Globus pallidus (tissue), 1 donor: ENCODE measurements at regions not wholly inside any gene's neighbourhood (a gene's known extent, or its start where the extent isn't known, plus 50 kb on each side); places are given as distances from the start of the nearest gene placed in this dataset.

Source experiments
- DNase-seq: peaks from one replicate; pipeline ENCODE4 v3.0.0-alpha.2; 2015; ENCODE audit warnings: low spot score

DNA sequence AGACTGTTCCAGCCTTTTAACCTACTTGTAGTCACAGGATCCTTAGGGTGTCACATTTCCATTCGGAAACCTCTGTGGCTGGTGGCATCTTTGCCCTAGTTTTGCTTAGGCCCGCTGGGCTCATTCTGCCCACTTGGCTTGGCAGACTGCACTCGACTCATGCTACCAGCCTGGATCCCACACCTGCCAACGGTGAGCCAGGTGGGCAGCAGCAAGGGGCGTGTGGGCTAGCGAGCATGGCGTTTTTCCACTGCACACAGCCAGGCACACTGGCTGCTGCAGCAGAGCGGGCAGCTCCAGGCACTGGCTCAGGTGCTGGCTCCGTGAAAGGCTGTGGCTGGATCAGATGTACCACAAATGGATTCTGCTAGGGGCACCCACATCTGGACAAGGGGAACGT, 838.2 kb downstream of the SLITRK6 start:
- DNase-seq: no peak

DNA sequence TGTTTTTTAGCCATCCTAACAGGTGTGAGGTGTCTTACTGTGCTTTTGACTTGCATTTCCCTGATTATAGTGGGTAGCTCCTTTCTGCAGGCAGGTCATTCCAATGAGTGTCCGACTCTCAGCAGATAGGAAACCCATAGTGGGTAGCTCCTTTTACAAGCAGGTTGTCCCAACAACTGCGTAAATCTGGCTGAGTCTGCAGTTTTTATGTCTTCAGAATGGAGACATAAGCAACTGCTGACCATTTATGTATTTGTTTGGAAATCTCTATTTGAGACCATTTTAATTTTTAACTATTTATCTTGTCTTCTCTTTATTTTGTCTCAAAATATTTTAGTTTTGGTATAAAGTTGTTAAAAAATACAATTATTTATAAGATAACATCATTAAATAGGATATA, 839.4 kb downstream of the SLITRK6 start:
- no peak for DNase-seq

DNA sequence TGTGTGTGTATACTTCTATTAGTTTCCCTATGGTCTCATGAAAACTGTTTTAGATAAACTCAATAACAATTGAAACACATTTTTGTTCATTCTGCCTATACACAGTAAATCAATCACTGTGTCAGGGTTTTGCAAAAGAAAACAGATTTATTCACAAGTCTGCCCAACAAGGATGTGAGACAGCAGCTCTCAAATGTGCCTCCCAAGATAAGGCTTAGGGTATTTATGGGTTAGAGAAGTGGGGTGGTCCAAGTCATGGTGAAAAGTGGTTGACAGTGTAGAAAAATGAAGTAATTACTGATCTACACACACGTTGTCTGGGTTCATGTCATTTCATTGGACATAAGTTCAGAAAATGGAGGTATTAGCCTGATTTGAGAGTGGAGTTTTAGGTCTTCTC, 844.6 kb downstream of the SLITRK6 start:
- DNase-seq: no peak

DNA sequence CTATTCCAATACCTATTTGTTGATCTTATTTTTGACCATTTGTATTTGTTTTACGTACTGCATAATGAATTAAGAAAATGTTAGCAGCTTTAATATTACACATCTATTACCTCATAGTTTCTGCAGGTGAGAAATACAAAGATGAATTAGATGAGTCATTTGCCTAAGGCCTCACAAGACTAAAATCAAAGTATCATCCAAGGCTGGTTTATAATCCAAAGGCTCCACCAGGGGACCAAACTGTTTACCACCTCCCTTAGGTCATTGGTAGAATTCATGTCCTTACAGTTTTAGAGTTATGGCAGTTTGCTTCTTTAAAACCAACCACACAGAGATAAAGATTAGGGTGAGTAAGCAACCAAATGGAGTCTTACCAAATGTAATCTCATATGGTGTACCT, 848.1 kb downstream of the SLITRK6 start:
- DNase-seq: no peak

DNA sequence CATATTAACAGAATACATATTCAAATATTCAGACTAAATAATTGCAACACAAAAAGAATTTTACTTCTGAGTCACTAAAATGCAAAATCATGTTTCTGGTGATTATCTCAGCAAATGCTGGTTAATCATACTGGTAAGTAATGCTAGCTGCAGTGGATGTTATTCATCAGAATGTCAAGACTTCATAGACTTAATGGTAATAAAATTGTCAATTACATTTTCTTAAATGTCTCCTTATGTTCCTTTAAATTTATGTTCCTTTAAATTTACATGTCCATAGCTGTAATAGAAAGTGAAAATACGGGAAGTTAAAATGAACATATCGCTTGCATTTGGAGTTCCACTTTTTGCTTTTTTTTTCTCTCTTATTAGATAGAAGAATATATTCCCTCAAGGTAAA, 853.0 kb downstream of the SLITRK6 start:
- DNase-seq: no peak

DNA sequence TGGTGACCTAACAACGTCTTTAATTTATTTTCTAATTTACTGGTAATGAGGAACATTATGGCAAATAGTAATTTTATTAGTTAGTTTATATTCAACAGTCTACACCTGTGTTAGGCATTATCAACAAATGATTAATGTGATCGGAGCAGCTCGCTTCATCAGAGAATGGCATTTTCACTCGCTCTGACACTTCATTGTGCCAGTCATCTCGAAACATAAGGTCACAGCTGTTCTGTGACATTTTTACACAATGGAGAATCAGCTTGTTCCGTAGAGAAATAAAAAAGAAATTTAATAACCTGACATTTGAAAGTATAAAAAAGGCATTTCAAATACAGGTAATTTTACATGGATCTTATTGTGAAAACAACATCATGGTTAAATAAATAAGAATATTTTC, 858.4 kb downstream of the SLITRK6 start:
- DNase-seq: peak; percentile 7

DNA sequence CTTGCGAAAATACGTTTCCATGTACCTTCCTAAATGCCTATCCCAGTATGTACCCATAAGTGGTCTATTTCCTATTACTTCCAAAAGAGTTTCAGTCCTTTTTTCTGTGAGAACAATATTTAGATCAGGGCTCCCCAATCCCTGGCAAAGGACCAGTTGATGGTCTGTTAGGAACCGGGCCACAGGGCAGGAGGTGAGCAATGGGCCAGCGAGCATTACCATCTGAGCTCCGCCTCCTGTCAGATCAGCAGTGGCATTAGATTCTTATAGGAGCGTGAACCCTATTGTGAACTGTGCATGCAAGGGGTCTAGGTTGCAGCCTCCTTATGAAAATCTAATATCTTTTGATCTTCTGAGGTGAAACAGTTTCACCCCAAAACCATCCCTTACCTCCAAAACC, 859.1 kb downstream of the SLITRK6 start:
- DNase-seq: no peak

DNA sequence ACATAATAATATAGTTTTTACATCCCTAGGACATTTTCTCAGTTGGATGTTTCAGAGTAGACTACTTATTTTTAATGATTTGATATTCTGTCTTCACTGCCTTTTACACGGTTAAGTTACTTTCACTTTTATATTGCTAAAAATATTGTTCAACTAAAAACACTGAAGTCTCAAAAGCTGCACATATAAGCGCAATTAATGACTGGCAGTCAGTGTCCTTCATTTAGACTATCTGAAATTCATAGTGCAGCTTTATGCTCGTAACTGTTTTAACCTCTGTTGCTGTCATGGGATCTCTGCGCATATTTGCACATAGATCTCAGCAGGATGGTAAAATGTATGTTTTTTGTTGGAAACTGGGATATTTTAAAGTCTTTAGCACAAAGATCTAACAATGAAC, 864.3 kb downstream of the SLITRK6 start:
- DNase-seq: no peak

DNA sequence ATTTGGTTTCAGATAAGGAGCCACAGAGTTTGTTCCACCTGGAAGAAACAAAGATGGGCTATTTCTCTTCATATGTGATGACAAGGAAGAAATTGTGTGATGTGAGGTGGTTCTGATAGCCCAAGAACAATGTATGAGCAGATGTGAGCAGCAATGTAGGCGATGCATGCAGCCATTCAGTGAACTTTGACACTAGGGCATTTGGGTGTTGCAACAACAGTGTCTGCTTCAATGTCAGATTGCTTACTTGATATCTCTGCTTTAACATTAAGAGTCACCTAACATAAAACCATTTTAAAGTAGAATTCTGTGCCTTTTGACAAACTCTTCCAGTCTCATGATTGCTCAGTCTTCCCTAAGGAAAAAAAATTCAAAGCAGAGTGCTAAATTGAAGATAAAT, 865.4 kb downstream of the SLITRK6 start:
- DNase-seq: no peak

DNA sequence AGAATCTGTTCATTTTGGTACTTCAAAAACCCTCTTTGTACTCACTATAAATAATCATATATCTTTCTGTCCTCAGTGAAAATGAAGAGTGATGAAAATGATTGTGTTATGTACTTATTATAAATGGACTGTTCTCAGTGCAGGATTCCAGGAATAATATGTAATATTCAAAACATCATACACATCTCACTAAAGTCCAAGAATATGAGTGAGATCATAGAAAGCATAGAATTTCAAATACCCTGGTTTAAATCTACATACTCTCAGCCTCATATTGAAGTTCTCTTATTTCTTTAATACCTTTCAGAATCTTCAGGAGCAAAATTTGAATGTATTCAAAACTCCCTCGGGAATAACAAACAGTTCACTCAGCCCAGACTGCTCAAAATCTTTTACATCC, 868.0 kb downstream of the SLITRK6 start:
- DNase-seq: no peak

DNA sequence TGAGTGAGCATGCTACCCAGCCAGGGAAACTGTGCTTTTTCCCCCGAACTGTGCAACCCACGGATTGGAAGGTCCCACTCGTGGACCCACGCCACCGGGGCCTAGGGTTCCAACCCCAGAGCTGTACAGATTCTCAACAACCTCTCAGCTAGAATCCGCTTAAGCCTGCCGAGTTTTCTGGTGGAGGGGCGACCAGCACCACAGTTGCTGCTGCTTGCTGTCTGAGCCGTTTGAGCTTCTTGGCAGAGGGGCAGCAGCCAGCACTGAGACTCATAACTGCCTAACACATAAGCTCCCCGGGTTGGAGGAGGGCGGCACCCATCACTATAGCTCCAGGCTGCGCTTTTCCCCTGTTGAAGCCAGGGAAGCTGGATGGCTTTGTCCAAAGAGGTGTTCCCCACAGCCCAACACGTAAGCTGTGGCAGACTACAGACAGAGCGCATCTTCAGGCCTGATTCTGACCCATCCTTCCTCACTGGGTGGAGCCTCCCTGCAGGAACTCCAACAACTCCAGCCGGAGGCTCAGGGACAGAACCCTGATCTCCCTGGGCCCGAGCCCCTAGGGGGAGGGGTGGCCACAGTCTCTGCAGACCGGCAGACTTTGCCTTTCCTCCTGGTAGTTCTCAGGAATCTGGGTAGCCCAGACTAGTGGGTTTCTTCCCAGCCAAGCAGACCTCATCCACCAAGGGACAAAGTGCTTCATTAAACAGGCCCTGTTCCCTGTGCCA, 871.6 kb downstream of the SLITRK6 start:
- no peak for DNase-seq

DNA sequence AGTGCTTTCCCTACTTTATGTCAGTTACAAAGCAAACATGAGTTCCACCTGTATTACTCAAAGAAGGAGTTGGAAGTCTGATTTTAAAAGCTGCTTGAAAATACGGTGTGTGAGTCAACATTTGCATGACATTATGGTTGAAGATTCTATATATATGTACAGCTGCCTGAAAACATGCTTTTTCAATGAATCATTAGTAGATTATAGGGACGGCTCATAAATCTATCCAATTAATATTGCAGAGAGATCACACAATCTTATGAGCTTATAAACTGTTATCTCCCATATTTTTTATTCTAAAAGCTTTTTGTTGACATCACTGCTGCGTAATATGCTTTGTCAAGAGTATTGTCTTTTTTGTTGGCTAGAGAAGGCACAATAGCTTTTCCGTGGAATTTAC, 873.8 kb downstream of the SLITRK6 start:
- DNase-seq: no peak

DNA sequence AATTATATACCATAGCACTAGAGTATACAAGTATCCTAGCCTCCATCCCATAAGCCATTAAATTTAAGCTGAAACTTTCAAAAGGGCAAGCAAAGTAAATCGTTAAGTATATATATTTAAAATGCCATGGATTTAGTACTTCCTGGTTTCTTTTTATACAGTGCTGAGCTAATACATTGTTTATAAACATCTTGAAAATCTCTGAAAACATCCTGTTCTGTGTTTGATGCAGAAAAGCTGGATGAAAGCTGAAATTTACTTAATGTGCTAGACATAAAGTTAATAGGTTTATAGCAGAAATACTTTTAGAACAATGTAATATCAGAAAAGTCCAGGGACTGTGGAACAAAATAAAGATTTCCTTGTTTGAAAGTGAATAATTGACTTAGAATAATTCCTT, 875.4 kb downstream of the SLITRK6 start:
- DNase-seq: no peak

DNA sequence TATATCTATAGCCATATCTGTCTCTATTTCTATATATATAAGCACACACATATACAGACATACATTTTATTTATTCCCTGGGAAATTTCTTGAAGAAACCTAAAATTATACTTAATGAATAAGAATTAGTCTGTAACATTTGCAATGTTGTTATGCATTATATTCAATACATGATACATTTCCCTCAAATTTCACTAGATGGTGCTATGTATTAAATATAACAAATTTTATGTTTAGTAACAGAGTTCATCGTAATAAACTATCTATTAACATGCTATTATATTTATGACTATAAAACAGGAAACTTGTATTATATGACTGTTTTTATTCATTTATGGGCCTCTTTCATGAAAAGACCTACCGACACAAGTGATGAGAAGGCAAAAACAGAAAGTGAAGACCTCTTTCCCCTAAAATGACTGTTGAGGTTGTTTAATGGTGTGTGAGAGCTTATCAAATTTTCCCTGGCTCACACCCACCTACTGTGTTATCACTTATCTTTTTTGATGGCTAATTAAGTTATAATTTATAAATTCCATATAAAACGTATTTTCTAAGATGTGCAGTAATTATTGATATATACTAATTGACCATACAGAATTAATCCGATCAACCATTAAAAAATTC, 881.9 kb downstream of the SLITRK6 start:
- peak; percentile 43 for DNase-seq

DNA sequence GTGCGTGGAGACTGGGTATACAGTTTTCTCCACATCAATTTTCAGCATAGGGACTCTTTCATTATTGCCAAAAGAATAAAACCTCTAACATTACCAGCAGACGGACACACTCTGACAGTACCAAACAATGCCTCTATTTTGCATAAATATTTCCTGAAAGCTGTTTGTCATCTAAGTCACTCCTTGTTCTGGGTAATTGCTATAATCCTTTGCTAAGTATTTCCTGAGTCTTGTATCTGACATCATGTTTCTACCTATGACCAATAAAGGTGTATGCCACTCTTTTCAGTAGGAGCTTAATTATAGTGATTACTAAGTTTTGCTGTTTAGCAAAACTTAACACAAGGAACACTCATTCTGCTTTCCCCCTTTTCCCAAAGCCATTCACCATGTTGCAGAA, 886.5 kb downstream of the SLITRK6 start:
- no peak for DNase-seq

DNA sequence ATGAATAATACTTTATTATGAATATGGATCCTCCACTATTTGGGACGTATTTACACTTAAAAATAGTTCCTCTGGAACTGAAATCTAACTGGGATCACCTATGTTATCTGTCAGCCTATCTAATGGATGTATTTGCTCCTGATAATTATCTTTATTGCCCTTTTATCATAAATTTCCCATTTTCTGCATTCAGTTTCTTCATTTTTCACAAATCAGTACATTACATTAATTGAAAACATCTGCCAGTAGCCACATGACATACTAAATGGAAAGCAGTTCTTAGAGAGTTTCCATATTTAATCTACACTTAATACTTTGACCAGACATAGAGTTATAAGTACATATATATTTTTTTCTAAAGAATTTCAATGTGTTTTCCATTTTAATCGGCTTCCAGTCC, 888.8 kb downstream of the SLITRK6 start:
- DNase-seq: no peak

DNA sequence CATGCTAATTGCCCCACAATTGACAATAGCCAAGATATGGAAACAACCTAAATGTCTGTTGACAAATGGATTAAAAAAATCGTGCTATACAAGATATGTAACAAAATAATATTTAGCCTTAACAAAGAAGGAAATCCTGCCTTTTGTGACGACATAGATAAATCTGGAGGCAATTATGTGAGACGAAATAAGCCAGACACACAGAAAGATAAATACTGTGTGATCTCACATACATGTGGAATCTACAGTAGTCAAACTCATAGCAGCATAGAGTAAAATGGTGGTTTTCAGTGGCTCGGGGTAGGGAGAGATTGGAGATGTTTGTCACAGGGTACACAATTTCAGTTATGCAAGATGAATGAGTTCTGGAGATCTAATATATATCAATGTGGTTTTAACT, 895.8 kb downstream of the SLITRK6 start:
- no peak for DNase-seq

DNA sequence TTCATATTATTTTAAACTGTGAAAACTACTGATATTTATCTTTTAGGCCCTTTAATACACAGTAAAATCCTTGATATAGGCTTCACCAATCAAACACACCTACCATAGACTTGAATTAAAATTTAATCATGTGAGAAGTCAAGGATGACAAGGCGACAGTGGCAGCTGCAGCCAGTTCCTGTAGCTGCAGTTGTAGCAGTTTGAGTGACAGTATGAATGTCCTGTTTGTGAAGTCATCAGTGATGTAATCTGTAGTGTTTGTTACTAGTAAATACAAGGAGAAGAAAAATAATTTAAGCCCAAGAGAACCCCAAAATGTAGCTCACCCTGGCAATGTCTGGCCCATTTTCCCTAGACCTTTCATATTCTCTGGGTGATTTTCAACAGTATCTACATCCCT, 897.0 kb downstream of the SLITRK6 start:
- DNase-seq: no peak

DNA sequence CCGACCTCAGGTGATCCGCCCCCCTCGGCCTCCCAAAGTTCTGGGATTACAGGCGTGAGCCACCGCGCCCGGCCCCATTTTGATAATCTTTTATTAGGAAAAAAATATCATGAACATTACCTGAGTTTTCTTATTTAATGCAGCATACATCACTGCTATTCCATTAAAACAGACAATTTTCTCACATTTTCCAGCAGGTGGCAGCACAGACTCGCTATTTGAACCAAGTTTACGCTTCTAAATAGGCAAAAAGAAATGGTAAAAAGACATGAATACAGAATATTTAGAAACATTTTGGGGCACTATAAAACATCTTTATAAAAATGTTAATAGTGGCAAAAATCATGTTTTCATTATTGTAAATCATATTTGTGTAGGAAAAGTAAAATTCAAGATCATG, 903.1 kb downstream of the SLITRK6 start:
- peak; percentile 53 for DNase-seq

DNA sequence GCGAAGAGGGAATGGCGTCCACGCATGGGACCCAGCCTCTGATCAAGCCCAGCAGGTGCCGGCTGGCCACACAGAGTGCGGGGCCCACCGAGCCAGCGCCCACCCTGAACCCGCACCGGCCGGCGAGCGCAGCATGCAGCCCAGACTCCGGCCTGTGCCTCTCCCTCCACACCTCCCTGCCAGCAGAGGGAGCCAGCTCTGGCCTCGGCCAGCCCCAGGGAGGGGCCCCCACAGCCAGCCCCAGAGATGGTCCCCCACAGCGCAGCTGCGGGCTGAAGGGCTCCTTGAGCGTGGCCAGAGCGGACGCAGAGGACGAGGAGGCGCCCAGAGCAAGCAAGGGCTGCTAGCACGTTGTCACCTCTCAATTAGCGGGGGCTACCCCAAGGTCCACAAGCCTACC, 904.5 kb downstream of the SLITRK6 start:
- no peak for DNase-seq

DNA sequence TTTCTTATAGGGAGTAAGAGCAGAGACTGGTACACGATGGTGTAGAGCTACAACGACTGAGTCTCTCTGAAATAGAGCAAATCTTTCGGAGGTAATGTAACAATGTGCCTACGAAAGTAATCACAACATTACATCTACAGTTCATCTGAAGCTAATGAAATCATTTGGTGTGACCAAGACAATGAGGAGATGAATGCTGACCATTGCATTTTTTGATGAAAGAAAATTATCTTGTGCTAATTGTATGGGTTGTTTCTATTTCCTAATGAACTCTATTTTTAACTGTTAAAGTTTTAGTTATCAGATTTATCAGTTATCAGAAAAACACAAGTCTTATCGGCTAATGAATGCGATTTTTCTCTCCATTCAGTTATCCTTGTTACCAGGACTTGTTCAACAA, 913.4 kb downstream of the SLITRK6 start:
- DNase-seq: no peak

DNA sequence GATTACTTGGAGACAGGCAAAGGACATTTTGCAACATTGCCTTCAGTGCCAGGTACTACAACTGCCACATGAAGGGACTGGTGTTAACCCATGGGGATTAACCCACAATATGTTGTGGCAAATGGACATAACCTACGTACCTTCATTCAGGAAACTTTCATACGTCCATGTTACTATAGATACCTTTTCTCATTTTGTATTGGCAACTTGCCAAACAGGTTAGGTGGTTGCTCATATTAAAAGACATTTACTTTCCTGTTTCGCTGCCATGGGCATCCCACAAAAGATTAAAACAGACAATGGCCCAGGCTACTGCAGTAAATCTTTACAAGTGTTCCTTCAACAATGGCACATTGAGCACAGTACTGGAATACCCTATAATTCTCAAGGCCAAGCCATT, 925.3 kb downstream of the SLITRK6 start:
- no peak for DNase-seq

DNA sequence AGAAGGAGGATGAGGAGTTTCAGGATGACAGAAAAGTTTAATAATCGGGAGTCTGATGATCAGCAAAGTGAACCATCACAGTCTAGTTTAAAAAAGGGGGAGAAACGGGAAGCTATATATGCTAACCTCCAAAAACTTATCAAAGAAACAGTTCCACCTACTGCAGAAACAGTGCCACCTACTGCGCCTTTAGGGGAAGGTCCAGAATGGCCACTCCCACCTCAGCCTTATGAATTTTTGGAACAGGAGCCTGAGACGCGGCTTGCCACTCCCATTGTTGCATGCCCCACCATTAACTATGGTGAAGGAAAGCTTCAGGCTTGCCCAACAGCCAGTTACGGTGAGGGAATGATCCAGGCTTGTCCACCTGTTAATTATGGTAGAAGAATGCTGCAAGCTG, 929.0 kb downstream of the SLITRK6 start:
- no peak for DNase-seq

DNA sequence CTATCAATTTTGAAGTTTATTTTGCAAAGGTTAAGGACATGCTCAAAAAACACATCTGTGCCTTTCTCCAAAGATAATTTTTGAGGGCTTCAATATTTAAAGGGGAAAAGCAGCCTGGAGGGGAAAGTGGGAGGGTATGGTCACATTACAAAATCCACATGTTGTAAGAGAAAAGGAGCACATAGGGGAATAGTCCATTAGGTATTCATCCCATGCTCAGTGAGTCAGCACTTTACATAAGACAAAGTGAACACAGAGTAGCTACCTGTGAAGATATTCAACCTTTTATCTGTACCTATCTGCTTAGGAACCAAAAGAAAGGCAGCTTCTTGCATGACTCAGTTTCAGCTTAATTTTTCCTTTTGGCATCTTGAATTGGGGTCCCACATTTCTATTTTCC, 932.0 kb downstream of the SLITRK6 start:
- DNase-seq: no peak
